ENCODE measurements at regions not wholly inside any gene's neighbourhood (a gene's known extent, or its start where the extent isn't known, plus 50 kb on each side); places are given as distances from the start of the nearest gene placed in this dataset.
"Not testable (repeated sequence)": the region's sequence is repeated elsewhere in the genome, so short reads cannot be mapped to it uniquely, and the experiment has no call there.

DNA sequence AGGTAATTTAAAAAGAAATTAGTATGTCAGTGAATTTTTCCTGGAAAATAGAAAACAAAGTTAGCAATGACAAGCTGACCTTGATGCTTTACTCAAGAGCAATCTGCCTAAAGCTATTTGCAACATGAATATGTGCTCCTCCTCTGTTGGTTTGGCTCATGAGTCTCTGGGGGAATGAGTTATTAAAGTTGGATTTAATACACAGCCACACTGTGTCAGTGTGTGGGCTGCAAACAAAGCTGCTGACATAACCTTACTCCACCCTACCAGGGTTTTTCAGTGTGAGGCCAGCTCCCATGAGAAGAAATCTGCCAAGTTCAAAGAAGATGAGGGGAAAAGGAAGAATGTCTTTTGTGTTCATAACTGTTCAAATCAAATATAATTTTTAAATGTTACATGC, 280.5 kb downstream of the TLL1 start:
- no peak for DNase-seq (ENCODE audit: low spot score)

DNA sequence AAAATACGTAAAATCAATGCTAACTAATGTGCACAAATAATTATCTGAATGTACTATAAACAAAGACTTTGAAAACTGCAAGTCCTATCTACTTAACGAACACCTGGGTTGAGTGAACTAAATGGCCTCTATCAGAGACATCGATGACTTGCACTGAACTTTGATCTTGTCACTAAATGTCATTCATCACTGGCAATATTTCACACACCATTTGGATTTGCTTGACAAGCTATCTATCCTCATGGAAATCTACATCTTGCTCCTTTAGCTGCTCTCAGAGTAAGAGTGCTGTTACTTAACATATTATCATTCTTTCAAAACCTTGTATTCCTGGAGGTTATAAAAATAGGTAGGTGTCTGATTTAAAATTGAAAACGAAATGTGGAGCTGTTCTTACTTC, 289.3 kb downstream of the TLL1 start:
- no peak for DNase-seq (ENCODE audit: low spot score)

- peak; percentile 82 for DNase-seq (ENCODE audit: low spot score)
These were observed 292.9 kb downstream of the TLL1 start for GRCh38 chr4:166165829-166166420.

- DNase-seq (ENCODE audit: low spot score): peak; percentile 4
These were observed 296.1 kb downstream of the TLL1 start for GRCh38 chr4:166169111-166169510.

DNA sequence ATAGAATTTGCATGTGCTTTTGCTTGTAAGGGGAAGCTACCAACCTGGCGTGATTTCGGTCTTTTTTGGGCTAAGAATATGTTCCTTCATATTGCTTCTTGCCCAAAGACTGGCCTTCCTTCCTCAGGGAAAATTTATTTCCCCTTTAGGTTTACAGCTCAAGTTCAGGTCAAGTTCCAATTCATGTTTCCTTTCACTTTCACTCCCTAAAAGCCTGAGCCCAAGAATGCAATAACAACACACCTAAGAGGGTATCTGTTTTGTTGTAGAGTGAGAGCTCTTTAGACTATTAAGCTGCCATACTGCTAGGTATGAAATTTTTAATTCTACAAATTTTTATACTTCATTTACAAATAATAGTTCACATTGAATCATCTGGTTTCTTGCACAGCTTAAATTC, 299.6 kb downstream of the TLL1 start:
- no peak for DNase-seq (ENCODE audit: low spot score)

GRCh38 chr4:166174717-166175490, 301.9 kb downstream of the TLL1 start:
- peak; percentile 35 for DNase-seq (ENCODE audit: low spot score)

DNA sequence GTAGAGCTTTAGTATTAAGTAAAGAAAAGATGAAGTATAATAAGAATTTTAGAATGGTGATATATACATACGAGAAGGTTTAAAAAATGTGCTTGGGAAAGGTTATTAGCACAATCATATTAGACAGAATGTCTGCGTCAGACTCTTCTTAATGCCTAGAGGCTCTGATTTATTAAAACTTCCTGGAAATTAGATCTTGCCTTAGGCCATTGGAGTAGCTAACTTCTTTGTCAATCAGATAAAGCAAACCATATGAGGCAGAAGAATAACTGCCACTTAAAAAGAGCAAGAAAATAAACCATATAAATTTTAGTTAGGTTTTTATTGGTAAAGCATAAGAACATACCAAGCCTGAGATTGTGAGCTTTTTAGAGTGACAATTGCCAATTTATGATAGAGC, 309.1 kb downstream of the TLL1 start:
- no peak for DNase-seq (ENCODE audit: low spot score)

- DNase-seq (ENCODE audit: low spot score): no peak
These were observed 322.1 kb downstream of the TLL1 start for GRCh38 chr4:166195101-166195500.

- no peak for DNase-seq (ENCODE audit: low spot score)
These were observed 324.1 kb downstream of the TLL1 start for GRCh38 chr4:166197166-166197565.

GRCh38 chr4:166198041-166198440, 325.0 kb downstream of the TLL1 start:
- no peak for DNase-seq (ENCODE audit: low spot score)

DNA sequence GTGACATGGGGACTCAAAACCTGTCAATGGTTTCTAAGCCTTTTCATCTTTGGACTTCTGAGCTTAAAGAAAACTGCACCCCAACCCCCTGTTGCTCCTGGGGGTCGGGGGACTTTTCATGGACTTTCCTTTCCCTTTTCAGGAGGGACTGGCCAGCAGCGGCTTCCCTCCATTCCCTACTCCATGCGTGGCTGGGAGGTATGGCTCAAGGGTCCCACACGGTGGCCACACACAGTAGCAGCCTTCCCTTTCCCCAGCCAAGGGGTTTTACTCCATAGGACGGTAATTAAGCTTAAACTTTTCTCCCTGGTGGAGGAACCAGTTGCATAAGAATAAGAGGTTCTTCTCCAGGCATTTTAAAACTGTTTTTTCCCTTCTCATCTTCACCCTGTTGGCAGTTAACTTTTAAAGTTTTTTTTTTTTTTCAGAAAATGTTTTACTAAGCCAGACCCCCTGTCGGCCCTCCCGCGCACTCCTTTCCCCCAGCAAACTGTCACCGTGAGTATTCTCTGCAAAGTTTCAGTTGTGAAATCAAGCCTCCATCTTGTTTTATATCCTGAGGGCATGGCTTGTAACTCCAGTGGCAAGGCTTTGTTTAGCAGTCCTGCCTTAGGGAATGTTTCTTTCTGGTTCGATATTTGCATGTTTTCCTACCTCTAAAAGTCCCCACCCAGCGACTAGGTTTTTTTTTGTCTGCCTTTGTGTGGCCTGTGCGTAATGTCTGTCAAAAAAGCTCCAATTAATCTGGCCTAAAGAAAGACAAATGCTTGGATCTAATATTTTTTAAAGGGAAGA, 325.7 kb downstream of the TLL1 start:
- DNase-seq (ENCODE audit: low spot score): no peak

GRCh38 chr4:166202991-166203390, 330.0 kb downstream of the TLL1 start:
- DNase-seq (ENCODE audit: low spot score): no peak

GRCh38 chr4:166212326-166212725, 339.3 kb downstream of the TLL1 start:
- DNase-seq (ENCODE audit: low spot score): not testable (repeated sequence)

DNA sequence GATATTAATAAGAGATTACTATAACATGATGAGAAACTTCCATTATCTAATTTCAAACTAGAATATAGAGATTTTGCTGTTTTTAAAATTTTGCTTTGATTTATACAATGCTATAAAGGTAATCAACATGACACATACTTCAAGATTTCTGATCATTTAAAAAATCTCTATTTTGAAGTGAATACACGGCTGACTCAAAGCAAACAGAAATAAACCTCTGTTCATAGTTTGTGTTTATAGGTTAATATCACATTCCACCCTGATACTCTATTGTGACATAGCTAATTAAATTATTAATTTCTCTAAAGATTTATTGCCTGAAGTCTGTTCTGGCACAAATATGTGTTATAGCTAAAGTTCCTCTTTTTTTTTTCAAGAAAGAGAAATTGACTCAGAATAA, 349.2 kb downstream of the TLL1 start:
- DNase-seq (ENCODE audit: low spot score): no peak

DNA sequence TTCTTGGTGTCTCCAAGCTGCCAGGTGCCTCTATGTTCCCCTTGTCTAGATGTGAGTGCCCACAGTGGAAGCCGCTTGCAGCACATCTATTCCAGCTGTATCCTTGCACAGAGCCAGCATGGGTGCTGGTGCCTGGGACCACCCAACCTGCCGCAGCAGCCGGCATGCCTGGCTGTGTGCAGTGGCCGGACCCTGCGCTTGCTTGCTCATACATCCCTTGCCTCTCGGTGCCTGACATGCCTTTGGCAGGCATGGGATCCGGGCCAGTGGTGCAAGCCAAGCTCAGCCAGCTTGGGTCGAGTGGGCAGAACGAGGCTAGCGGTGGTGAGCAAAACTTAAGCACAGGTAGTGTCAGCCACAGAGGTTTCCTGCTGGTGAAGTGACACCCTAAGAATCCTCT, 355.1 kb downstream of the TLL1 start:
- DNase-seq (ENCODE audit: low spot score): no peak

DNA sequence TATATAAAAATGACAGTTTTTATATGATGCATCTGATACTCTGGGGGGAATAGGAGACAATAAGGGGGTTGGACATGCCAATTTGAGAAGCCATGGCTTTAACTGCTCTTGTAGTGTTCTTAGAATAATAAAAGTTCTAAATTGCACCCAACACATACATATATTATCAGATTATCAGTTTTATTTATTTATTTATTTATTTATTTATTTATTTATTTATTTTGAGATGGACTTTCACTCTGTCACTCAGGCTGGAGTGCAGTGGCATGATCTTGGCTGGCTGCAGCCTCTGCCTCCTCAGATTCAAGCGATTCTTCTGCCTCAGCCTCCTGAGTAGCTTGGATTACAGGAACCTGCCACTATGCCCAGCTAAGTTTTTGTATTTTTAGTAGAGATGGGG, 356.8 kb downstream of the TLL1 start:
- DNase-seq (ENCODE audit: low spot score): no peak

DNA sequence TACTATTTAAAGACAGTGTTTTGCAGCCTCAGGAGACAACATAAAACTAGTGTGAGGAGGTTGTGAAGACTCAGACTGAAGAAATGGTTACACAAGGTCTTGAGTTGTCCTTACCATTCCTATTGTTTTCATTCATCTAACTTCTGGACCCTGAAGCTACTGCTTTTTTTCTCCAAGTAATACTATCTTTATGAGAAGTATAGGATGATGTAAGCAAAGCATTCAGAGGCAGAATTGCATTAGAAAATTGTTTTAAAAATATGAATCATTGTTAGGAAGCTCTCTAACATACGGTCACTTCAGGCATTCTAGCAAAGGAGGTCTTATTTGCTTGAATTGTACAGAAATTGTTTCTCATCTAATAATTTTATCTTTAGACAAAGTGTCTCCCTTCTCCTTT, 357.8 kb downstream of the TLL1 start:
- no peak for DNase-seq (ENCODE audit: low spot score)

DNA sequence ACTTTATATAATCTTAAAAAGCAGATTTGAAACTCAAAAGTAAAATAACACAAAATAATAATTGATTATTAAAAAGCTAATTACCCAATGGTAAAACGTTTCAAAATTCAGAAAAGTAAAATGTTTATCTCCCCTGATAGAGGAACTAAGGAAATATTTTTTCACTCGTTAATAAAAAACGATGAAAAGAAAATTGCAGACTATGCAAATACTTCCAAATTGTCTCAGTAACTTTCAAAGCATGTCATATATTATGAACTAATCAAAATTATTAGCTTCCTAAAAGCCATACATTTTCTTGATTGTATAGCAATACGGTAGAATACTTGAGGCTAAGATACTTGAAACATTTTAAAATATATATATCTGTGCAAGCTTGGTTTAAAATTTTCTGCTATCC, 366.3 kb downstream of the TLL1 start:
- no peak for DNase-seq (ENCODE audit: low spot score)

DNA sequence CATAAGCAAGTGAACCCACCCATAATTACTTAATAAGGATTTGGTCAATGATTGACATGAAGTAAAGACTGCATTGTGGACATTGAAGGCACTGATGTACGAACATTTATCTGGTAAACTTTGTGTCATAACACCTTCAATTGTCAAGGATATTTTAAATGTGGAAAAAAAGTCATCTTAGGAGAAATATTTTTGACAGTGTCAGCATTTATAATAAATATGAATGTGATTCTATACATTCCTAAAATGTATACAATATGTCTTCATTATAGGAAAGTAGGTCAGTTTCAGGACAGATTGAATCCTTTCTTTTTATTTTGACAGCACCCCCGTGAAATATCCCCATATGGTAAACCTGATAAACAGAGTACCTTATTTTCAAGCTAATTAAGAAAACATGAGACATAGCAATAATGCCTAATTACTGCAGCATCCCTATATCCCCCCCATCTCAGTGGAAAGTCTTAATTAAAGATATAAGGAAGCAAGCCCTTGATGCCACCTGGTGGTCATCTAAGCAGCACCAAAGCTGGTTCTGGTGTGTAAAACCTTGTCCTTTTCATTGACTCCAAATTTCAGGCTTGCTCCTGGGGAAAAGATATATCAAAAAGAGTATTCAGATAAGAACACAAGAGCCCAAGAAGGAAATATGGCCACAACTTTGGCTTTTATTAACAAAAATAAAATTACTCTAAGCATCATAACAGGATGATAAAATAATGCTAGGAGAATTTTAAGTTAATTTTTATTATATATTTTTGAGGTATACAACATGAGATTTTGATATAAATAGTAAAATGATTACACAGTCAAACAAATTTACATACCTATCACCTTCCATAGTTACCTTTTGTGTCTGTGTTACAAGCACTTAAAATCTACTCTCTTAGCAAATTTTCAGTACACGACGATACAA, 379.7 kb downstream of the TLL1 start:
- peak; percentile 57 for DNase-seq (ENCODE audit: low spot score)

DNA sequence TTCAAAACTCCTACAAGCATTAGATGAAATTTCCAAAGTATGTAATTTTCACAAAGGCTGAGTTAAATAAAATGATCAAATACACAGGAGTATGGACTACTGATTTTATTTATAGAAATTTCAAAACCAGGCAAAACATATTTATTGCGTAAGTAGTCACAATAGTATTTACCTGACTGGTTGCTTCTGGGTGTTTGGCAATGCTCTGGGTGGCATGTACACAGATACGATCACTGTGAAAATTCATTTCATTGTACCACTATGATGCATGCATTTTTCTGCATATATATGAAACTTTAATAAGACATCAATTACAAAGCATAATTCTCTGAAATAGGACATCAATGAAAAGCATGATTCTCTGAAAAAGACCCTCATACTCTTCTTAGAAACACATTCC, 384.2 kb downstream of the TLL1 start:
- DNase-seq (ENCODE audit: low spot score): no peak

GRCh38 chr4:166257891-166258290, 384.9 kb downstream of the TLL1 start:
- no peak for DNase-seq (ENCODE audit: low spot score)

- DNase-seq (ENCODE audit: low spot score): no peak
These were observed 386.0 kb downstream of the TLL1 start for GRCh38 chr4:166259081-166259480.
